ENCODE measurements at regions not wholly inside any gene's neighbourhood (a gene's known extent, or its start where the extent isn't known, plus 50 kb on each side); places are given as distances from the start of the nearest gene placed in this dataset.

GRCh38 chr7:26556061-26556881, 264.6 kb downstream of the SNX10 start (continued):
- TF ChIP-seq SUZ12 (IDR thresholded peaks at IDR 0.05; ENCODE audit: low read length) (no peak), SP2 (IDR thresholded peaks at IDR 0.05; ENCODE audit: low read length) (no peak), SIX5 (IDR thresholded peaks at IDR 0.05; ENCODE audit: low read depth, low read length) (no peak), CBX8 (IDR thresholded peaks at IDR 0.05; ENCODE audit: borderline replicate concordance, low read depth, low read length) (no peak), SP4 (IDR thresholded peaks at IDR 0.05; ENCODE audit: low read length) (no peak), POU5F1 (IDR thresholded peaks at IDR 0.05; ENCODE audit: low read depth, low read length) (no peak), KDM5A (IDR thresholded peaks at IDR 0.05; ENCODE audit: low read length) (no peak)
- TF ChIP-seq, protein P1, sequence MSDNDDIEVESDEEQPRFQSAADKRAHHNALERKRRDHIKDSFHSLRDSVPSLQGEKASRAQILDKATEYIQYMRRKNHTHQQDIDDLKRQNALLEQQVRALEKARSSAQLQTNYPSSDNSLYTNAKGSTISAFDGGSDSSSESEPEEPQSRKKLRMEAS (IDR thresholded peaks at IDR 0.05) = no peak
- TF ChIP-seq, protein P2, sequence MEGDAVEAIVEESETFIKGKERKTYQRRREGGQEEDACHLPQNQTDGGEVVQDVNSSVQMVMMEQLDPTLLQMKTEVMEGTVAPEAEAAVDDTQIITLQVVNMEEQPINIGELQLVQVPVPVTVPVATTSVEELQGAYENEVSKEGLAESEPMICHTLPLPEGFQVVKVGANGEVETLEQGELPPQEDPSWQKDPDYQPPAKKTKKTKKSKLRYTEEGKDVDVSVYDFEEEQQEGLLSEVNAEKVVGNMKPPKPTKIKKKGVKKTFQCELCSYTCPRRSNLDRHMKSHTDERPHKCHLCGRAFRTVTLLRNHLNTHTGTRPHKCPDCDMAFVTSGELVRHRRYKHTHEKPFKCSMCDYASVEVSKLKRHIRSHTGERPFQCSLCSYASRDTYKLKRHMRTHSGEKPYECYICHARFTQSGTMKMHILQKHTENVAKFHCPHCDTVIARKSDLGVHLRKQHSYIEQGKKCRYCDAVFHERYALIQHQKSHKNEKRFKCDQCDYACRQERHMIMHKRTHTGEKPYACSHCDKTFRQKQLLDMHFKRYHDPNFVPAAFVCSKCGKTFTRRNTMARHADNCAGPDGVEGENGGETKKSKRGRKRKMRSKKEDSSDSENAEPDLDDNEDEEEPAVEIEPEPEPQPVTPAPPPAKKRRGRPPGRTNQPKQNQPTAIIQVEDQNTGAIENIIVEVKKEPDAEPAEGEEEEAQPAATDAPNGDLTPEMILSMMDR (IDR thresholded peaks at IDR 0.05; ENCODE audit: control extremely low read depth in 1 of 3, insufficient read depth in 1 of 3, low read depth in 1 of 3, low read length in 3 of 3) = no peak
